ENCODE measurements at regions not wholly inside any gene's neighbourhood (a gene's known extent, or its start where the extent isn't known, plus 50 kb on each side); places are given as distances from the start of the nearest gene placed in this dataset.

DNA sequence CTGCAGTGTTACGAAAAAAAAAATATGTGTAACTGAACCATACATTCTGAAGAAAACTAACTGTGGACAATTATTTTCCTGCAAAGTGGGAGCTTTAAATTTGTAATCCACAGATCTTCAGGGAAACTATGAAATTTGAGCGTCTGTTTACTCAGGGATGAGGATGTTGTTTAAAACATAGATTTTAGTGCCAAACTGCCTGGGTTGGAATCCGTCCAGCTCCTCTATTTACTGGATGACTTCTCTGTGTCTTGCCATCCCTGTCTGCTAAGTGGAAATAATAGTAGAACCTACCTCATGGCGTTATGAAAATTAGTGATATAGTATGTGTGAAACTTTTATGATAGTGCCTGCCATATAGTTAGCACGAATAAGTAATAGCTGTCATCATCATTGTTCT, 666.5 kb downstream of the SQOR start:
- ChIA-PET RAD21 (ENCODE audit: low non-redundant PET in 1 of 2, low total read pairs in 2 of 2, uncharacterized antibody in 2 of 2, unreplicated experiment in 2 of 2) (no interaction called here), CTCF (no interaction called here), POLR2A (no interaction called here)
- ATAC-seq (no peak), DNase-seq (ENCODE audit: low read depth, low spot score) (no peak)
- Histone ChIP-seq H3K4me2 (ENCODE audit: low read length) (no peak overlapping the region), H3K9ac (ENCODE audit: low read length) (no peak overlapping the region), H3K4me1 (ENCODE audit: control insufficient read depth in 1 of 2, insufficient read depth in 2 of 2, low read length in 2 of 2) (no peaks in the 10 kb centered on the region), H3K36me3 (ENCODE audit: control insufficient read depth in 1 of 2, insufficient read depth in 2 of 2, low read length in 2 of 2) (no peaks in the 10 kb centered on the region), H3K27me3 (ENCODE audit: insufficient read depth, low read length) (no peaks in the 10 kb centered on the region), H3K9me2 (ENCODE audit: insufficient read depth) (no peaks in the 10 kb centered on the region), H3K4me3 (replicated peaks in 1 of 2; ENCODE audit: low read depth in 1 of 2, low read length in 2 of 2) (no peak overlapping the region), H3K9me3 (ENCODE audit: control insufficient read depth in 1 of 2, insufficient read depth in 1 of 2, low read depth in 1 of 2, low read length in 2 of 2) (peaks cover 8 to 45% of the 10 kb centered on the region in 2 experiments; a peak in 2 of 4 replicates), H3K79me2 (ENCODE audit: insufficient read depth, low read length) (no peaks in the 10 kb centered on the region), H3K27ac (ENCODE audit: low read depth, low read length) (no peak overlapping the region), H2AFZ (ENCODE audit: low read depth, low read length, poor library complexity, severe bottlenecking) (no peak overlapping the region), H4K20me1 (ENCODE audit: insufficient read depth) (no peaks in the 10 kb centered on the region)
- no TSS peak for BruUV-seq (replicated peaks)
- intact Hi-C loops (cut with micrococcal nuclease) = no loop called here
- TF ChIP-seq ZNF274 (IDR thresholded peaks at IDR 0.05; ENCODE audit: low read depth, low read length) (no peak), SRF (IDR thresholded peaks at IDR 0.05; ENCODE audit: low read depth) (no peak), SP1 (IDR thresholded peaks at IDR 0.05; ENCODE audit: low read depth) (no peak), CBX3 (IDR thresholded peaks at IDR 0.05; ENCODE audit: low read depth) (no peak), YY1 (IDR thresholded peaks at IDR 0.05; ENCODE audit: extremely low read depth, insufficient replicate concordance, low read depth, low read length) (no peak), POLR2AphosphoS5 (IDR thresholded peaks at IDR 0.05; ENCODE audit: low read depth, low read length) (no peak), EZH2phosphoT487 (IDR thresholded peaks at IDR 0.05; ENCODE audit: borderline replicate concordance) (no peak), ELF1 (IDR thresholded peaks at IDR 0.05; ENCODE audit: borderline replicate concordance, low read depth) (no peak), SIN3A (IDR thresholded peaks at IDR 0.05; ENCODE audit: low read depth) (no peak), JUND (IDR thresholded peaks at IDR 0.05) (no peak), EZH2 (IDR thresholded peaks at IDR 0.05) (no peak), POLR2A (IDR thresholded peaks at IDR 0.05; ENCODE audit: borderline replicate concordance, extremely low read depth, insufficient read depth, insufficient read length) (no peak)
- TF ChIP-seq, protein P1, sequence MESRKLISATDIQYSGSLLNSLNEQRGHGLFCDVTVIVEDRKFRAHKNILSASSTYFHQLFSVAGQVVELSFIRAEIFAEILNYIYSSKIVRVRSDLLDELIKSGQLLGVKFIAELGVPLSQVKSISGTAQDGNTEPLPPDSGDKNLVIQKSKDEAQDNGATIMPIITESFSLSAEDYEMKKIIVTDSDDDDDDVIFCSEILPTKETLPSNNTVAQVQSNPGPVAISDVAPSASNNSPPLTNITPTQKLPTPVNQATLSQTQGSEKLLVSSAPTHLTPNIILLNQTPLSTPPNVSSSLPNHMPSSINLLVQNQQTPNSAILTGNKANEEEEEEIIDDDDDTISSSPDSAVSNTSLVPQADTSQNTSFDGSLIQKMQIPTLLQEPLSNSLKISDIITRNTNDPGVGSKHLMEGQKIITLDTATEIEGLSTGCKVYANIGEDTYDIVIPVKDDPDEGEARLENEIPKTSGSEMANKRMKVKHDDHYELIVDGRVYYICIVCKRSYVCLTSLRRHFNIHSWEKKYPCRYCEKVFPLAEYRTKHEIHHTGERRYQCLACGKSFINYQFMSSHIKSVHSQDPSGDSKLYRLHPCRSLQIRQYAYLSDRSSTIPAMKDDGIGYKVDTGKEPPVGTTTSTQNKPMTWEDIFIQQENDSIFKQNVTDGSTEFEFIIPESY (IDR thresholded peaks at IDR 0.05; ENCODE audit: extremely low read depth, insufficient replicate concordance, low read length) = no peak
- TF ChIP-seq, protein P2, sequence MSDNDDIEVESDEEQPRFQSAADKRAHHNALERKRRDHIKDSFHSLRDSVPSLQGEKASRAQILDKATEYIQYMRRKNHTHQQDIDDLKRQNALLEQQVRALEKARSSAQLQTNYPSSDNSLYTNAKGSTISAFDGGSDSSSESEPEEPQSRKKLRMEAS (IDR thresholded peaks at IDR 0.05) = no peak
- TF ChIP-seq, protein P3, sequence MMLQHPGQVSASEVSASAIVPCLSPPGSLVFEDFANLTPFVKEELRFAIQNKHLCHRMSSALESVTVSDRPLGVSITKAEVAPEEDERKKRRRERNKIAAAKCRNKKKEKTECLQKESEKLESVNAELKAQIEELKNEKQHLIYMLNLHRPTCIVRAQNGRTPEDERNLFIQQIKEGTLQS (IDR thresholded peaks at IDR 0.05) = no peak
- TF ChIP-seq, protein P4, sequence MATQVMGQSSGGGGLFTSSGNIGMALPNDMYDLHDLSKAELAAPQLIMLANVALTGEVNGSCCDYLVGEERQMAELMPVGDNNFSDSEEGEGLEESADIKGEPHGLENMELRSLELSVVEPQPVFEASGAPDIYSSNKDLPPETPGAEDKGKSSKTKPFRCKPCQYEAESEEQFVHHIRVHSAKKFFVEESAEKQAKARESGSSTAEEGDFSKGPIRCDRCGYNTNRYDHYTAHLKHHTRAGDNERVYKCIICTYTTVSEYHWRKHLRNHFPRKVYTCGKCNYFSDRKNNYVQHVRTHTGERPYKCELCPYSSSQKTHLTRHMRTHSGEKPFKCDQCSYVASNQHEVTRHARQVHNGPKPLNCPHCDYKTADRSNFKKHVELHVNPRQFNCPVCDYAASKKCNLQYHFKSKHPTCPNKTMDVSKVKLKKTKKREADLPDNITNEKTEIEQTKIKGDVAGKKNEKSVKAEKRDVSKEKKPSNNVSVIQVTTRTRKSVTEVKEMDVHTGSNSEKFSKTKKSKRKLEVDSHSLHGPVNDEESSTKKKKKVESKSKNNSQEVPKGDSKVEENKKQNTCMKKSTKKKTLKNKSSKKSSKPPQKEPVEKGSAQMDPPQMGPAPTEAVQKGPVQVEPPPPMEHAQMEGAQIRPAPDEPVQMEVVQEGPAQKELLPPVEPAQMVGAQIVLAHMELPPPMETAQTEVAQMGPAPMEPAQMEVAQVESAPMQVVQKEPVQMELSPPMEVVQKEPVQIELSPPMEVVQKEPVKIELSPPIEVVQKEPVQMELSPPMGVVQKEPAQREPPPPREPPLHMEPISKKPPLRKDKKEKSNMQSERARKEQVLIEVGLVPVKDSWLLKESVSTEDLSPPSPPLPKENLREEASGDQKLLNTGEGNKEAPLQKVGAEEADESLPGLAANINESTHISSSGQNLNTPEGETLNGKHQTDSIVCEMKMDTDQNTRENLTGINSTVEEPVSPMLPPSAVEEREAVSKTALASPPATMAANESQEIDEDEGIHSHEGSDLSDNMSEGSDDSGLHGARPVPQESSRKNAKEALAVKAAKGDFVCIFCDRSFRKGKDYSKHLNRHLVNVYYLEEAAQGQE (IDR thresholded peaks at IDR 0.05; ENCODE audit: low read depth) = no peak
- TF ChIP-seq, protein P5, sequence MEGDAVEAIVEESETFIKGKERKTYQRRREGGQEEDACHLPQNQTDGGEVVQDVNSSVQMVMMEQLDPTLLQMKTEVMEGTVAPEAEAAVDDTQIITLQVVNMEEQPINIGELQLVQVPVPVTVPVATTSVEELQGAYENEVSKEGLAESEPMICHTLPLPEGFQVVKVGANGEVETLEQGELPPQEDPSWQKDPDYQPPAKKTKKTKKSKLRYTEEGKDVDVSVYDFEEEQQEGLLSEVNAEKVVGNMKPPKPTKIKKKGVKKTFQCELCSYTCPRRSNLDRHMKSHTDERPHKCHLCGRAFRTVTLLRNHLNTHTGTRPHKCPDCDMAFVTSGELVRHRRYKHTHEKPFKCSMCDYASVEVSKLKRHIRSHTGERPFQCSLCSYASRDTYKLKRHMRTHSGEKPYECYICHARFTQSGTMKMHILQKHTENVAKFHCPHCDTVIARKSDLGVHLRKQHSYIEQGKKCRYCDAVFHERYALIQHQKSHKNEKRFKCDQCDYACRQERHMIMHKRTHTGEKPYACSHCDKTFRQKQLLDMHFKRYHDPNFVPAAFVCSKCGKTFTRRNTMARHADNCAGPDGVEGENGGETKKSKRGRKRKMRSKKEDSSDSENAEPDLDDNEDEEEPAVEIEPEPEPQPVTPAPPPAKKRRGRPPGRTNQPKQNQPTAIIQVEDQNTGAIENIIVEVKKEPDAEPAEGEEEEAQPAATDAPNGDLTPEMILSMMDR (IDR thresholded peaks at IDR 0.05 in 2 of 3, conservative IDR thresholded peaks at IDR 0.05 in 1 of 3; ENCODE audit: borderline replicate concordance in 1 of 3, insufficient read depth in 1 of 3, low read depth in 2 of 3, low read length in 2 of 3) = no peak

Data from HCT116 (cell line).